H9 (cell line): ENCODE measurements at regions not wholly inside any gene's neighbourhood (a gene's known extent, or its start where the extent isn't known, plus 50 kb on each side); places are given as distances from the start of the nearest gene placed in this dataset.

Experiments
- DNase-seq: peaks from one replicate; pipeline ENCODE4 v3.0.0-alpha.2; 2017
- H2AFZ ChIP-seq: one replicate; pipeline ENCODE4 v1.6.1; 2013; ENCODE audit warnings: mild to moderate bottlenecking, low read length, control low read depth, moderate library complexity
- H2AK5ac ChIP-seq: 2 replicates; pipeline ENCODE4 v1.6.1; 2013; ENCODE audit warnings: low read length, control low read depth, mixed read lengths; ENCODE audit not compliant: insufficient read length
- H2BK120ac ChIP-seq: one replicate; pipeline ENCODE4 v1.6.1; 2013; ENCODE audit warnings: low read depth, mild to moderate bottlenecking, low read length, control low read depth, inconsistent platforms; ENCODE audit not compliant: poor library complexity, severe bottlenecking
- H2BK12ac ChIP-seq: 2 replicates; pipeline ENCODE4 v1.6.1; 2013; ENCODE audit warnings: low read length, control low read depth, mixed read lengths, low read depth; ENCODE audit not compliant: insufficient read length
- H2BK15ac ChIP-seq: 2 replicates; pipeline ENCODE4 v1.6.1; 2013; ENCODE audit warnings: low read depth, low read length, control low read depth
- H2BK20ac ChIP-seq: one replicate; pipeline ENCODE4 v1.6.1; 2013; ENCODE audit warnings: low read depth, mild to moderate bottlenecking, low read length, control low read depth, inconsistent platforms; ENCODE audit not compliant: poor library complexity, severe bottlenecking
- H2BK5ac ChIP-seq: 2 replicates; pipeline ENCODE4 v1.6.1; 2013; ENCODE audit warnings: low read length, control low read depth, mixed read lengths; ENCODE audit not compliant: insufficient read length
- H3K14ac ChIP-seq: 2 replicates; pipeline ENCODE4 v1.6.1; 2013; ENCODE audit warnings: low read length, control low read depth; ENCODE audit not compliant: insufficient read depth
- H3K18ac ChIP-seq: 2 replicates; pipeline ENCODE4 v1.6.1; 2013; ENCODE audit warnings: low read depth, mild to moderate bottlenecking, mixed read lengths, low read length, control low read depth; ENCODE audit not compliant: insufficient read length
- H3K23ac ChIP-seq: 2 replicates; pipeline ENCODE4 v1.6.1; 2013; ENCODE audit warnings: low read length, control low read depth, mixed read lengths, low read depth; ENCODE audit not compliant: insufficient read length
- H3K23me2 ChIP-seq: 2 replicates; pipeline ENCODE4 v1.6.1; 2013; ENCODE audit warnings: low read depth, mild to moderate bottlenecking, mixed read lengths, low read length, control low read depth; ENCODE audit not compliant: insufficient read length, poor library complexity, severe bottlenecking
- H3K27ac ChIP-seq: 2 replicates; pipeline ENCODE4 v1.5.1; 2013; ENCODE audit warnings: low read length, control low read depth, mixed read lengths, low read depth; ENCODE audit not compliant: insufficient read length
- H3K27me3 ChIP-seq: 2 replicates; pipeline ENCODE4 v1.6.1; 2013; ENCODE audit warnings: low read length, control low read depth, inconsistent platforms; ENCODE audit not compliant: insufficient read depth
- H3K4ac ChIP-seq: 2 replicates; pipeline ENCODE4 v1.6.1; 2013; ENCODE audit warnings: low read depth, mild to moderate bottlenecking, control low read depth, inconsistent platforms, low read length, moderate library complexity
- H3K4me1 ChIP-seq: 2 replicates; pipeline ENCODE4 v1.6.1; 2013; ENCODE audit warnings: low read length, control low read depth, inconsistent platforms; ENCODE audit not compliant: insufficient read depth
- H3K4me2 ChIP-seq: 2 replicates; pipeline ENCODE4 v1.6.1; 2013; ENCODE audit warnings: low read length, control low read depth, mixed read lengths; ENCODE audit not compliant: insufficient read length, insufficient read depth
- H3K56ac ChIP-seq: 2 replicates; pipeline ENCODE4 v1.6.1; 2013; ENCODE audit warnings: low read depth, mild to moderate bottlenecking, mixed read lengths, low read length, control low read depth; ENCODE audit not compliant: insufficient read length
- H3K79me1 ChIP-seq: 2 replicates; pipeline ENCODE4 v1.6.1; 2013; ENCODE audit warnings: low read depth, mild to moderate bottlenecking, moderate library complexity, low read length, control low read depth, inconsistent platforms; ENCODE audit not compliant: insufficient read depth, poor library complexity, severe bottlenecking
- H3K79me2 ChIP-seq: 2 replicates; pipeline ENCODE4 v1.6.1; 2013; ENCODE audit warnings: low read length, control low read depth, inconsistent platforms; ENCODE audit not compliant: insufficient read depth
- H3K9ac ChIP-seq: 2 replicates; pipeline ENCODE4 v1.6.1; 2013; ENCODE audit warnings: low read length, control low read depth, mixed read lengths; ENCODE audit not compliant: insufficient read length; ENCODE audit errors: extremely low read depth
- H3K9me3 ChIP-seq: one replicate; pipeline ENCODE4 v1.6.1; 2013; ENCODE audit warnings: low read depth, low read length, inconsistent platforms; ENCODE audit not compliant: control insufficient read depth
- H3T11ph ChIP-seq: one replicate; pipeline ENCODE4 v1.6.1; 2013; ENCODE audit warnings: mild to moderate bottlenecking, low read length, control low read depth, inconsistent platforms
- H4K20me1 ChIP-seq: one replicate; pipeline ENCODE4 v1.6.1; 2013; ENCODE audit not compliant: control insufficient read depth, insufficient read length, insufficient read depth
- H4K5ac ChIP-seq: 2 replicates; pipeline ENCODE4 v1.6.1; 2013; ENCODE audit warnings: low read depth, mild to moderate bottlenecking, mixed read lengths, low read length, control low read depth; ENCODE audit not compliant: insufficient read length
- H4K8ac ChIP-seq: replicated peaks from 2 replicates; pipeline ENCODE4 v1.6.1; 2013; ENCODE audit warnings: low read length, control low read depth, mixed read lengths, low read depth; ENCODE audit not compliant: insufficient read length
- H4K91ac ChIP-seq: 2 replicates; pipeline ENCODE4 v1.6.1; 2013; ENCODE audit warnings: low read depth, mild to moderate bottlenecking, moderate library complexity, mixed read lengths, low read length, control low read depth; ENCODE audit not compliant: insufficient read length
- H3K27ac Mint-ChIP-seq, 3 experiments: 2 replicates in 2 of 3; 3 replicates in 1 of 3; pipeline ENCODE4 v1.8.0; 2020 to 2021; ENCODE audit warnings: mixed read lengths in 3 of 3, mild to moderate bottlenecking in 1 of 3, moderate library complexity in 1 of 3
- H3K27me3 Mint-ChIP-seq: 2 replicates; pipeline ENCODE4 v1.8.0; 2021; ENCODE audit warnings: low read depth, mild to moderate bottlenecking, moderate library complexity, mixed read lengths
- H3K36me3 Mint-ChIP-seq, 3 experiments: 2 replicates in 2 of 3; 3 replicates in 1 of 3; pipeline ENCODE4 v1.8.0; 2020 to 2021; ENCODE audit warnings: low read depth in 3 of 3, mixed read lengths in 3 of 3; ENCODE audit not compliant: insufficient read depth in 1 of 3
- H3K4me1 Mint-ChIP-seq, 2 experiments: 2 replicates each; pipeline ENCODE4 v1.8.0; 2020; ENCODE audit warnings: mixed read lengths in 2 of 2
- H3K4me3 Mint-ChIP-seq, 2 experiments: 2 replicates in 1 of 2; 3 replicates in 1 of 2; pipeline ENCODE4 v1.8.0; 2020 to 2021; ENCODE audit warnings: mild to moderate bottlenecking in 2 of 2, mixed read lengths in 2 of 2, moderate library complexity in 1 of 2
- H3K9me3 Mint-ChIP-seq, 2 experiments: 2 replicates in 1 of 2; 3 replicates in 1 of 2; pipeline ENCODE4 v1.8.0; 2020; ENCODE audit warnings: mild to moderate bottlenecking in 2 of 2, mixed read lengths in 2 of 2, moderate library complexity in 1 of 2
- whole genome bisulfite sequencing: extraction: QIAGEN DNeasy Blood & Tissue Kit; methylation state at CpG from one replicate; pipeline ENCODE4 v1.1.7; 2013; ENCODE audit warnings: missing lambda C conversion rate, low lambda C conversion rate, mixed read lengths; ENCODE audit not compliant: insufficient read length; ENCODE audit errors: extremely low coverage; 5-methylcytosine and 5-hydroxymethylcytosine counted together
- TF ChIP-seq, protein P1 (sequence below): fragments of 200-600 bp; sonication (generic); conservative IDR thresholded peaks from 3 replicates; pipeline ENCODE4 v1.8.0; 2021; ENCODE audit warnings: antibody characterized with exemption, mild to moderate bottlenecking

- no peak overlapping the region for H2AFZ ChIP-seq
These were observed 110.7 kb downstream of the C1D start for GRCh38 chr2:67952066-67952465.

More at GRCh38 chr2:67952066-67952465, 110.7 kb downstream of the C1D start:
- TF ChIP-seq, protein P1, sequence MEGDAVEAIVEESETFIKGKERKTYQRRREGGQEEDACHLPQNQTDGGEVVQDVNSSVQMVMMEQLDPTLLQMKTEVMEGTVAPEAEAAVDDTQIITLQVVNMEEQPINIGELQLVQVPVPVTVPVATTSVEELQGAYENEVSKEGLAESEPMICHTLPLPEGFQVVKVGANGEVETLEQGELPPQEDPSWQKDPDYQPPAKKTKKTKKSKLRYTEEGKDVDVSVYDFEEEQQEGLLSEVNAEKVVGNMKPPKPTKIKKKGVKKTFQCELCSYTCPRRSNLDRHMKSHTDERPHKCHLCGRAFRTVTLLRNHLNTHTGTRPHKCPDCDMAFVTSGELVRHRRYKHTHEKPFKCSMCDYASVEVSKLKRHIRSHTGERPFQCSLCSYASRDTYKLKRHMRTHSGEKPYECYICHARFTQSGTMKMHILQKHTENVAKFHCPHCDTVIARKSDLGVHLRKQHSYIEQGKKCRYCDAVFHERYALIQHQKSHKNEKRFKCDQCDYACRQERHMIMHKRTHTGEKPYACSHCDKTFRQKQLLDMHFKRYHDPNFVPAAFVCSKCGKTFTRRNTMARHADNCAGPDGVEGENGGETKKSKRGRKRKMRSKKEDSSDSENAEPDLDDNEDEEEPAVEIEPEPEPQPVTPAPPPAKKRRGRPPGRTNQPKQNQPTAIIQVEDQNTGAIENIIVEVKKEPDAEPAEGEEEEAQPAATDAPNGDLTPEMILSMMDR, result no peak
- H2BK12ac ChIP-seq, result no peak overlapping the region
- no peak overlapping the region for H3K4ac ChIP-seq
- H2BK5ac ChIP-seq, result no peak overlapping the region
- no peaks in the 10 kb centered on the region for H3K4me1 ChIP-seq
- DNase-seq, result no peak
- H3T11ph ChIP-seq, result no peak overlapping the region
- Mint-ChIP-seq H3K27ac (no peak overlapping the region), H3K27me3 (peaks cover 5% of the 10 kb centered on the region), H3K9me3 (no peaks in the 10 kb centered on the region), H3K36me3 (no peaks in the 10 kb centered on the region), H3K4me1 (peaks cover 0 to 1% of the 10 kb centered on the region in 2 experiments; a peak in 2 of 4 replicates), H3K4me3 (no peak overlapping the region)
- no peak overlapping the region for H2BK120ac ChIP-seq
- no peaks in the 10 kb centered on the region for H3K79me1 ChIP-seq
- H2BK15ac ChIP-seq, result no peak overlapping the region
- H3K14ac ChIP-seq, result no peak overlapping the region
- H2BK20ac ChIP-seq, result no peak overlapping the region
- no peaks in the 10 kb centered on the region for H3K79me2 ChIP-seq
- H3K23me2 ChIP-seq, result no peaks in the 10 kb centered on the region
- WGBS, result 100% methylated on average over 1 of the region's 4 CpGs
- no peak overlapping the region for H3K18ac ChIP-seq
- H3K27ac ChIP-seq, result no peak overlapping the region
- H3K9ac ChIP-seq, result no peak overlapping the region
- H4K20me1 ChIP-seq, result no peaks in the 10 kb centered on the region
- no peak overlapping the region for H3K23ac ChIP-seq
- no peak overlapping the region for H3K56ac ChIP-seq
- no peaks in the 10 kb centered on the region for H3K27me3 ChIP-seq
- H3K9me3 ChIP-seq, result no peaks in the 10 kb centered on the region
- no peak overlapping the region for H4K91ac ChIP-seq
- no peak overlapping the region for H3K4me2 ChIP-seq
- H4K8ac ChIP-seq, result no peak overlapping the region
- H4K5ac ChIP-seq, result no peak overlapping the region
- H2AK5ac ChIP-seq, result no peak overlapping the region
